Activated T-cell treated with anti-CD3 and anti-CD28 coated beads, Interleukin-2, amount 50 U/mL, for 48 hours (primary cell): ENCODE measurements at regions not wholly inside any gene's neighbourhood (a gene's known extent, or its start where the extent isn't known, plus 50 kb on each side); places are given as distances from the start of the nearest gene placed in this dataset.
"Not testable (repeated sequence)": the region's sequence is repeated elsewhere in the genome, so short reads cannot be mapped to it uniquely, and the experiment has no call there.

Experiments used
- DNase-seq, 2 experiments: peaks; one replicate each; pipeline ENCODE4 v3.0.0-alpha.2; 2020

- DNase-seq: no peak
Observed at GRCh38 chr5:93359296-93359959, 221.6 kb downstream of the NR2F1-AS1 start.

GRCh38 chr5:93358176-93358575 is 222.8 kb downstream of the NR2F1-AS1 start:
- DNase-seq: no peak

GRCh38 chr5:93357686-93358085 is 223.3 kb downstream of the NR2F1-AS1 start:
- DNase-seq: no peak

GRCh38 chr5:93355691-93356090 is 225.3 kb downstream of the NR2F1-AS1 start:
- DNase-seq: no peak

GRCh38 chr5:93352186-93352585 is 228.8 kb downstream of the NR2F1-AS1 start:
- no peak for DNase-seq

- DNase-seq: no peak
Observed at GRCh38 chr5:93349613-93350012, 231.4 kb downstream of the NR2F1-AS1 start.

GRCh38 chr5:93348231-93348630 is 232.8 kb downstream of the NR2F1-AS1 start:
- DNase-seq: no peak

GRCh38 chr5:93346850-93347249 is 234.2 kb downstream of the NR2F1-AS1 start:
- not testable (repeated sequence) for DNase-seq

- DNase-seq: no peak
Observed at GRCh38 chr5:93346301-93346700, 234.7 kb downstream of the NR2F1-AS1 start.

GRCh38 chr5:93343570-93343969 is 237.4 kb downstream of the NR2F1-AS1 start:
- DNase-seq: no peak

- DNase-seq: no peak
Observed at GRCh38 chr5:93342563-93343061, 238.4 kb downstream of the NR2F1-AS1 start.

GRCh38 chr5:93340881-93341280 is 240.1 kb downstream of the NR2F1-AS1 start:
- no peak for DNase-seq

- no peak for DNase-seq
Observed at GRCh38 chr5:93337138-93337537, 243.9 kb downstream of the NR2F1-AS1 start.

GRCh38 chr5:93336330-93337110 is 244.5 kb downstream of the NR2F1-AS1 start:
- no peak for DNase-seq

- DNase-seq: no peak
Observed at GRCh38 chr5:93331863-93332262, 249.2 kb downstream of the NR2F1-AS1 start.

- DNase-seq: no peak
Observed at GRCh38 chr5:93331241-93331640, 249.8 kb downstream of the NR2F1-AS1 start.

- DNase-seq: no peak
Observed at GRCh38 chr5:93330506-93330905, 250.5 kb downstream of the NR2F1-AS1 start.

- no peak for DNase-seq
Observed at GRCh38 chr5:93329756-93330155, 251.3 kb downstream of the NR2F1-AS1 start.

GRCh38 chr5:93328833-93329232 is 252.2 kb downstream of the NR2F1-AS1 start:
- DNase-seq: no peak

GRCh38 chr5:93327605-93328004 is 253.4 kb downstream of the NR2F1-AS1 start:
- DNase-seq: no peak

- DNase-seq: no peak
Observed at GRCh38 chr5:93325946-93326345, 255.1 kb downstream of the NR2F1-AS1 start.

- DNase-seq: no peak
Observed at GRCh38 chr5:93322974-93323860, 257.8 kb downstream of the NR2F1-AS1 start.

GRCh38 chr5:93320920-93321445 is 260.0 kb downstream of the NR2F1-AS1 start:
- DNase-seq: no peak
